Mesenchymal stem cell (in vitro differentiated cells and primary cell): ENCODE measurements at regions not wholly inside any gene's neighbourhood (a gene's known extent, or its start where the extent isn't known, plus 50 kb on each side); places are given as distances from the start of the nearest gene placed in this dataset.
A peak's percentile ranks its signal among the peaks of the same experiment; 100 is the strongest.

Source experiments
- DNase-seq: peaks from one replicate; pipeline ENCODE4 v3.0.0-alpha.2; 2013
- H2AFZ ChIP-seq: one replicate; pipeline ENCODE4 v1.6.1; 2013; ENCODE audit warnings: low read depth, mild to moderate bottlenecking, control low read depth, inconsistent platforms, low read length, moderate library complexity
- H2AK5ac ChIP-seq: 2 replicates; pipeline ENCODE4 v1.6.1; 2013; ENCODE audit warnings: low read length, moderate library complexity, mild to moderate bottlenecking, inconsistent platforms; ENCODE audit not compliant: severe bottlenecking
- H2BK120ac ChIP-seq: one replicate; pipeline ENCODE4 v1.6.1; 2013; ENCODE audit warnings: low read depth, mild to moderate bottlenecking, inconsistent platforms, low read length, moderate library complexity
- H2BK12ac ChIP-seq, 2 experiments: one replicate each; pipeline ENCODE4 v1.6.1; 2013; ENCODE audit warnings: inconsistent platforms in 2 of 2, low read length in 2 of 2, mild to moderate bottlenecking in 2 of 2, moderate library complexity in 2 of 2, control low read depth in 1 of 2
- H2BK15ac ChIP-seq: one replicate; pipeline ENCODE4 v1.6.1; 2013; ENCODE audit warnings: mild to moderate bottlenecking, low read depth, inconsistent platforms; ENCODE audit not compliant: poor library complexity, severe bottlenecking
- H2BK5ac ChIP-seq: 2 replicates; pipeline ENCODE4 v1.6.1; 2013; ENCODE audit warnings: low read depth, mild to moderate bottlenecking, low read length, control low read depth, inconsistent platforms; ENCODE audit not compliant: poor library complexity, severe bottlenecking
- H3K14ac ChIP-seq, 2 experiments: one replicate each; pipeline ENCODE4 v1.6.1; 2013; ENCODE audit warnings: inconsistent platforms in 2 of 2, low read length in 2 of 2, control low read depth in 1 of 2, mild to moderate bottlenecking in 1 of 2, moderate library complexity in 1 of 2
- H3K18ac ChIP-seq, 2 experiments: one replicate each; pipeline ENCODE4 v1.6.1; 2013; ENCODE audit warnings: inconsistent platforms in 2 of 2, low read length in 2 of 2, control low read depth in 1 of 2, low read depth in 1 of 2, mild to moderate bottlenecking in 1 of 2
- H3K23ac ChIP-seq, 2 experiments: one replicate each; pipeline ENCODE4 v1.6.1; 2013; ENCODE audit warnings: inconsistent platforms in 2 of 2, low read length in 2 of 2, mild to moderate bottlenecking in 2 of 2, moderate library complexity in 2 of 2, control low read depth in 1 of 2
- H3K27ac ChIP-seq: 2 replicates; pipeline ENCODE4 v1.5.1; 2013; ENCODE audit warnings: mild to moderate bottlenecking, moderate library complexity, low read length, control low read depth, inconsistent platforms; ENCODE audit not compliant: poor library complexity, severe bottlenecking
- H3K27me3 ChIP-seq, 2 experiments: 2 replicates each; pipeline versions ENCODE4 v1.6.1 to v1.7.0; 2013; ENCODE audit warnings: low read length in 2 of 2, mild to moderate bottlenecking in 2 of 2, moderate library complexity in 2 of 2, control low read depth in 1 of 2, inconsistent platforms in 1 of 2; ENCODE audit not compliant: control insufficient read depth in 1 of 2, insufficient read depth in 1 of 2
- H3K36me3 ChIP-seq, 2 experiments: 2 replicates each; pipeline versions ENCODE4 v1.6.1 to v1.7.0; 2013; ENCODE audit warnings: low read length in 2 of 2, control low read depth in 1 of 2, inconsistent platforms in 1 of 2, low read depth in 1 of 2, mild to moderate bottlenecking in 1 of 2; ENCODE audit not compliant: insufficient read depth in 2 of 2, control insufficient read depth in 1 of 2
- H3K4ac ChIP-seq, 2 experiments: one replicate each; pipeline ENCODE4 v1.6.1; 2013; ENCODE audit warnings: inconsistent platforms in 2 of 2, low read length in 2 of 2, mild to moderate bottlenecking in 2 of 2, moderate library complexity in 2 of 2, control low read depth in 1 of 2, low read depth in 1 of 2
- H3K4me1 ChIP-seq: 2 replicates; pipeline ENCODE4 v1.6.1; 2013; ENCODE audit warnings: low read depth, low read length, control low read depth; ENCODE audit not compliant: control insufficient read depth, insufficient read depth
- H3K4me2 ChIP-seq: 2 replicates; pipeline ENCODE4 v1.6.1; 2013; ENCODE audit warnings: low read length, mild to moderate bottlenecking, inconsistent platforms; ENCODE audit not compliant: poor library complexity, severe bottlenecking
- H3K4me3 ChIP-seq, 2 experiments: 2 replicates each; pipeline versions ENCODE4 v1.5.1 to v1.7.0; 2013; ENCODE audit warnings: low read length in 2 of 2, mild to moderate bottlenecking in 2 of 2, control low read depth in 1 of 2, low read depth in 1 of 2; ENCODE audit not compliant: insufficient read depth in 1 of 2
- H3K79me1 ChIP-seq: replicated peaks from 2 replicates; pipeline ENCODE4 v1.6.1; 2013; ENCODE audit warnings: mild to moderate bottlenecking, control low read depth, low read length, inconsistent platforms; ENCODE audit not compliant: poor library complexity, severe bottlenecking
- H3K9ac ChIP-seq: 2 replicates; pipeline ENCODE4 v1.7.0; 2013; ENCODE audit warnings: mild to moderate bottlenecking, low read length, moderate library complexity
- H3K9me3 ChIP-seq: 2 replicates; pipeline ENCODE4 v1.7.0; 2013; ENCODE audit warnings: mild to moderate bottlenecking, low read length; ENCODE audit not compliant: control insufficient read depth
- H4K8ac ChIP-seq: one replicate; pipeline ENCODE4 v1.6.1; 2013; ENCODE audit warnings: inconsistent platforms, mild to moderate bottlenecking, low read length, moderate library complexity
- H4K91ac ChIP-seq: one replicate; pipeline ENCODE4 v1.6.1; 2013; ENCODE audit warnings: mild to moderate bottlenecking, low read length, inconsistent platforms
- WGBS: methylation state at CpG from one replicate; pipeline ENCODE4 v1.1.7; 2013; ENCODE audit warnings: mixed read lengths; 5-methylcytosine and 5-hydroxymethylcytosine counted together

DNA sequence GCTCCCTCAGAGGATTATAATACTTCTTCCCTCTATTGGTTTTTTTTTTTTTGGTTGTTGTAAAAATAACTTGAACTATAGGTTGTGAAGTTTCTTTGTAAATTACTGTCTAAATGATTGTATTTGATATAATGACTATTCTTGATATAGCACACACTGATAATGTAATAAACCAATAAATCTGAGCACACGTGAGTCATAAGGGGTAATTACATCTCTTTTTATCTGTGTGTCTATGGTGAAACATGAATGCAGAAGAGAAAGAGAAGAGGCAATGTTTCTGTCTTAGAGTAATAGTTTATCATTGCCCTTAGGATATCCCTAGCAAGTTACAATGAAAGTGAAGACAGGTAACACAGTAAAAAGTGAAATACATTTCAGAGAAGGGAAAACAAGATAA lies 64.1 kb upstream of the RAPGEF4 start:
- no peak for DNase-seq
- Histone ChIP-seq H3K23ac (no peak overlapping the region), H2BK15ac (no peak overlapping the region), H3K9ac (no peak overlapping the region), H3K4ac (no peak overlapping the region), H2AK5ac (no peak overlapping the region), H2AFZ (no peak overlapping the region), H3K4me2 (no peak overlapping the region), H4K91ac (no peak overlapping the region), H3K79me1 (no peaks in the 10 kb centered on the region), H3K18ac (no peak overlapping the region), H3K9me3 (no peaks in the 10 kb centered on the region), H2BK5ac (no peak overlapping the region), H3K27ac (no peak overlapping the region), H3K36me3 (no peaks in the 10 kb centered on the region), H3K14ac (no peak overlapping the region), H3K4me3 (no peak overlapping the region), H2BK12ac (no peak overlapping the region), H2BK120ac (no peak overlapping the region), H3K27me3 (no peaks in the 10 kb centered on the region), H3K4me1 (peaks cover 3% of the 10 kb centered on the region), H4K8ac (no peak overlapping the region)
- WGBS, result 79% methylated on average over 1 of the region's 1 CpG

DNA sequence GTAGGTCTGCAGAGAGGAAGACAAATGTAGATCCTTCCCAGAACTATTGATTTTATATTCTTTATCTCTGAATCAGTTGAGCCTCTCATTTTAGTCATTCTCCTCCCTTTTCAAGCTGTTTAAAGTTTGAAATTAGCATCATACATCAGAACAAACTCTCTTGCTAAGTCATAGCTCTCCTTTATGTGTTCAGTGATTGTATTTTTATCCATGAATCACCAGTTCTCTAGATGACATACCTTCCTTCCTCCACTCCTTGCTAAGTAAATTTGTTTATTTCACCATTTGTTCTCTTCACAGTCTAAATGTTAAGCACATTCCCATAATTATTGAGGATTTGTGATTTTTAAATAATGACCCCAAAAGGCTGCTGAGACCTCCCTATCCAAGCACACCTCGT lies 63.5 kb upstream of the RAPGEF4 start:
- Histone ChIP-seq H4K8ac (no peak overlapping the region), H3K9ac (peak overlapping the region; percentile 19), H3K9me3 (no peaks in the 10 kb centered on the region), H2BK12ac (no peak overlapping the region), H3K27me3 (no peaks in the 10 kb centered on the region), H3K4me2 (no peak overlapping the region), H2BK15ac (no peak overlapping the region), H3K4me3 (no peak overlapping the region), H2AK5ac (no peak overlapping the region), H3K14ac (no peak overlapping the region), H3K36me3 (no peaks in the 10 kb centered on the region), H3K27ac (no peak overlapping the region), H3K4me1 (peaks cover 3% of the 10 kb centered on the region), H4K91ac (no peak overlapping the region), H3K18ac (no peak overlapping the region), H3K79me1 (no peaks in the 10 kb centered on the region), H3K23ac (no peak overlapping the region), H3K4ac (no peak overlapping the region), H2AFZ (no peak overlapping the region), H2BK120ac (no peak overlapping the region), H2BK5ac (no peak overlapping the region)
- 57% methylated on average over 1 of the region's 1 CpG for WGBS
- DNase-seq, result no peak

DNA sequence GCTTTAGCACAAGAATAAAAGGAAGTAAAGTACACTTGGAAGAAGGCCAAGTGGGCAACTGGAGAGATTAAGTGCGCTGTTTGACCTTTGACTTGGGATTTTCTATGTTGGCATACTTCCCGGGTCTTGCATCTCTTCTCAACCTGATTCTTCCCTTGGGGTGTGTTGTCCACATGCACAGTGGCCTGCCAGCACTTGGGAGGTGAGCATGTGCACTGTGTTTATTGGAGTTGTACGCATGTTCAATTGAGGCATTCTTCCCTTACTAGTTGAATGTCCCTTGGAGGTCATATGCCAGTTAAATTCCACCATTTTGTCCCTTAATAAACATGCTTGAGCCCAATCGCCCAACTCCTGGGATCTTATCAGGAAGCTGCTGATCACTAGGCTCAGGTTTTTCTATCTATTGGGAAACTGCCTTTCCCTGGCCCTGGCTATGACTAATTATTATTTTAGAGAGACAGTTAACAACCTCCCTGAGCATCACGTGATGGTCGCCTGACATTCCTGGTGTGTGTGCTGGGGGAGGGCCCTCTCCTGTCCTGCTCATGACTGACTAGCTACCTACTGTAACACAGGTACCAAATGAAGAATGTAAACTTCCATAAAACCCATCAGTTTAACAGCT lies 62.5 kb upstream of the RAPGEF4 start:
- no peak overlapping the region for H2BK5ac ChIP-seq
- no peaks in the 10 kb centered on the region for H3K9me3 ChIP-seq
- H4K8ac ChIP-seq, result no peak overlapping the region
- no peak for DNase-seq
- H2BK120ac ChIP-seq, result no peak overlapping the region
- H3K4ac ChIP-seq, result no peak overlapping the region
- no peak overlapping the region for H3K9ac ChIP-seq
- H3K27ac ChIP-seq, result no peak overlapping the region
- no peak overlapping the region for H3K4me2 ChIP-seq
- H3K14ac ChIP-seq, result no peak overlapping the region
- no peak overlapping the region for H2BK15ac ChIP-seq
- no peak overlapping the region for H3K23ac ChIP-seq
- H3K27me3 ChIP-seq, result no peaks in the 10 kb centered on the region
- no peaks in the 10 kb centered on the region for H3K79me1 ChIP-seq
- no peak overlapping the region for H2AK5ac ChIP-seq
- no peak overlapping the region for H4K91ac ChIP-seq
- WGBS, result 85% methylated on average over 6 of the region's 6 CpGs
- H3K36me3 ChIP-seq, result no peaks in the 10 kb centered on the region
- peaks cover 3% of the 10 kb centered on the region for H3K4me1 ChIP-seq
- H2AFZ ChIP-seq, result no peak overlapping the region
- no peak overlapping the region for H3K4me3 ChIP-seq
- no peak overlapping the region for H2BK12ac ChIP-seq
- H3K18ac ChIP-seq, result no peak overlapping the region

DNA sequence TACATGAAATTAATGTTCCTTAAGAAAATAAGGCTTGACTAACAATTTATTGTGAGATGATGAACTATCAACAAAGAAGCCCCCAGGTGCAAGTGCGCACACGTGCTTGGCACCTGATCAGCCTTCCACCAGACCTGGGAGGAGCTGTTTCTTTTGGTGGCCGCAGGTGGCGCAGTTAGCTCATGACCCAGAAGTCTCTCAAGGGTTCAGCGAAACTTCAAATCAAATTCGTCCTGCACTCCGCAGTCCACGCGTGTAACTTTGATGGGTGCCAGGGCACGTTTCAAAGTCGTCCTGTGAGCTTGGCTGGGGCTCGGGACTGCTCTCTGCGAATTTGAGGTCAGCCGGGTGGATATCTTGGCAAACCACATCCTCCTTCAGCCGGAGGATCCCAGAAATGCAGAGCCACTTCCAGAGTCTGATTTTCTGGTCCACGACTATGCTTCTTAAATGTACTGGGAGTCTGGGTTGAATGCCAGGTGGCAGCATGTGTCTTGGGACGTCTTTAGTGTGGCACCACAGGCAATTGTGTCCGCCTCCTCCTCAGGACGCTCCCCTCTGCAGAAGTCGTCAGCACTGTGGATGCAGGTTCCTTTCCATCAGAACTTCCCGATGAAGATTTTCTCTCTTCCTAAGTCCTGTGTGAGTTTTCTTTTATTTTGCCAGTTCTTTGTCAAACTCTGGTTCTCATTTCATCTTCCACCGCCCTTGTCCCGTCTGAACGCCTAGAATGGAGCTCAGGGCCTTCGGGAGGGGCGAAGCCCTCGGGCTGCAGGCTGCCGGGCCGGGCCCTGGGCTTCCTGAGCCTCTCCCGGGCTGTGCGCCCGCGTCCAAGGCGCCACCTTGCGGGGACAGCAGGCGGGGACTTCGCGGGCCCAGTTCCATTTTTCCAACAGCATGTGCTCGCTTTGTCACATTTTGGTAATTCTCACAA lies 61.3 kb upstream of the RAPGEF4 start:
- Histone ChIP-seq H2BK15ac (no peak overlapping the region), H3K79me1 (no peaks in the 10 kb centered on the region), H3K36me3 (no peaks in the 10 kb centered on the region), H4K8ac (peak overlapping the region; percentile 42), H4K91ac (no peak overlapping the region), H3K23ac (no peak overlapping the region), H3K27ac (no peak overlapping the region), H3K18ac (no peak overlapping the region), H3K27me3 (no peaks in the 10 kb centered on the region), H2BK5ac (no peak overlapping the region), H2AK5ac (no peak overlapping the region), H2BK120ac (no peak overlapping the region), H3K14ac (no peak overlapping the region), H3K4me1 (peaks cover 3% of the 10 kb centered on the region), H2BK12ac (peak overlapping the region in 1 of 2 experiments; percentile 17), H3K9me3 (no peaks in the 10 kb centered on the region), H3K9ac (no peak overlapping the region), H3K4ac (no peak overlapping the region), H3K4me2 (no peak overlapping the region), H3K4me3 (no peak overlapping the region), H2AFZ (no peak overlapping the region)
- DNase-seq, result peak; percentile 43
- WGBS, result 59% methylated on average over 34 of the region's 39 CpGs
